ENCODE measurements at regions not wholly inside any gene's neighbourhood (a gene's known extent, or its start where the extent isn't known, plus 50 kb on each side); places are given as distances from the start of the nearest gene placed in this dataset.
A peak's percentile ranks its signal among the peaks of the same experiment; 100 is the strongest.

DNA sequence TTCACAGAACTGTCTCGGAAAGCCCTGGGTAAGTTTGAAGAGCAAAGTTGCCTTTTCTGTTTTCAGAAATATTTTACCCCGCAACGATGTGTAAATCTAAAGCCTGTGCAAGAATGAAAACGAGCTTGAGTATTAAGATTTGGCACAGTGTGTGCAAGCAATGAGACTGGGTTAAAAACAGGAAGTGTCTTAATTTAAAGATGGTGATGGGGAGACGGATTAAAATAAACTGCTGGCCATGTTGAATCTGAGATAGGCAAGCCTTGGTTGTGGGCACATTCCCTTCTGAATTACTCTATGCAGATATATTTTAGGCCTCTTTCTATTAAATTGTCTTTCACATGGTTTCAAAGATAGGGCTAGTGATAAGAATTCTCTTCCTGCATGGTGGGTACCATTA lies 294.2 kb upstream of the DMRT1 start:
- Histone ChIP-seq H3K9me3 (ENCODE audit: low read length) (no peaks in the 10 kb centered on the region), H3K9me2 (ENCODE audit: insufficient read depth, low read length) (no peaks in the 10 kb centered on the region), H3K79me2 (ENCODE audit: insufficient read depth, low read depth, low read length) (peaks cover 4% of the 10 kb centered on the region; the same call in 1 of the 2 replicates), H3K27ac (ENCODE audit: low read depth, low read length, poor library complexity, severe bottlenecking) (peak overlapping the region; percentile 40), H3K4me2 (ENCODE audit: low read length) (peak overlapping the region; percentile 65), H3K36me3 (ENCODE audit: insufficient read depth, low read length) (peaks cover 28% of the 10 kb centered on the region), H4K20me1 (ENCODE audit: insufficient read depth, low read length) (no peaks in the 10 kb centered on the region), H3K4me3 (ENCODE audit: low read depth, low read length, poor library complexity, severe bottlenecking) (peak overlapping the region; percentile 41), H3K4me1 (ENCODE audit: insufficient read depth, low read length, poor library complexity, severe bottlenecking) (peaks cover 25% of the 10 kb centered on the region), H2AFZ (ENCODE audit: low read length) (peak overlapping the region; percentile 59)
- BruUV-seq (replicated peaks), result TSS peak; percentile 23
- intact Hi-C loops (cut with micrococcal nuclease; ENCODE audit: unreplicated experiment), result no loop called here
- ChIA-PET CTCF (ENCODE audit: unreplicated experiment) (interaction anchor here (1.1 kb wide), 1 partner anchor 32 kb away, joined by 3 read pairs; no protein-coding TSS in a partner anchor), POLR2A (interaction anchor here (0.6 to 2.9 kb wide), 3 partner anchors 10 to 231 kb away, joined by 3 to 9 read pairs (median 4); no protein-coding TSS in a partner anchor)
- DNase-seq (ENCODE audit: low spot score), result no peak
- TF ChIP-seq EZH2phosphoT487 (IDR thresholded peaks at IDR 0.05; ENCODE audit: borderline replicate concordance, low read depth, low read length), result no peak
- TF ChIP-seq, protein P1, sequence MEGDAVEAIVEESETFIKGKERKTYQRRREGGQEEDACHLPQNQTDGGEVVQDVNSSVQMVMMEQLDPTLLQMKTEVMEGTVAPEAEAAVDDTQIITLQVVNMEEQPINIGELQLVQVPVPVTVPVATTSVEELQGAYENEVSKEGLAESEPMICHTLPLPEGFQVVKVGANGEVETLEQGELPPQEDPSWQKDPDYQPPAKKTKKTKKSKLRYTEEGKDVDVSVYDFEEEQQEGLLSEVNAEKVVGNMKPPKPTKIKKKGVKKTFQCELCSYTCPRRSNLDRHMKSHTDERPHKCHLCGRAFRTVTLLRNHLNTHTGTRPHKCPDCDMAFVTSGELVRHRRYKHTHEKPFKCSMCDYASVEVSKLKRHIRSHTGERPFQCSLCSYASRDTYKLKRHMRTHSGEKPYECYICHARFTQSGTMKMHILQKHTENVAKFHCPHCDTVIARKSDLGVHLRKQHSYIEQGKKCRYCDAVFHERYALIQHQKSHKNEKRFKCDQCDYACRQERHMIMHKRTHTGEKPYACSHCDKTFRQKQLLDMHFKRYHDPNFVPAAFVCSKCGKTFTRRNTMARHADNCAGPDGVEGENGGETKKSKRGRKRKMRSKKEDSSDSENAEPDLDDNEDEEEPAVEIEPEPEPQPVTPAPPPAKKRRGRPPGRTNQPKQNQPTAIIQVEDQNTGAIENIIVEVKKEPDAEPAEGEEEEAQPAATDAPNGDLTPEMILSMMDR (conservative IDR thresholded peaks at IDR 0.05; ENCODE audit: low read length), result 0 out of 2 replicates have a peak, but pooled peaks have one; percentile 3

DNA sequence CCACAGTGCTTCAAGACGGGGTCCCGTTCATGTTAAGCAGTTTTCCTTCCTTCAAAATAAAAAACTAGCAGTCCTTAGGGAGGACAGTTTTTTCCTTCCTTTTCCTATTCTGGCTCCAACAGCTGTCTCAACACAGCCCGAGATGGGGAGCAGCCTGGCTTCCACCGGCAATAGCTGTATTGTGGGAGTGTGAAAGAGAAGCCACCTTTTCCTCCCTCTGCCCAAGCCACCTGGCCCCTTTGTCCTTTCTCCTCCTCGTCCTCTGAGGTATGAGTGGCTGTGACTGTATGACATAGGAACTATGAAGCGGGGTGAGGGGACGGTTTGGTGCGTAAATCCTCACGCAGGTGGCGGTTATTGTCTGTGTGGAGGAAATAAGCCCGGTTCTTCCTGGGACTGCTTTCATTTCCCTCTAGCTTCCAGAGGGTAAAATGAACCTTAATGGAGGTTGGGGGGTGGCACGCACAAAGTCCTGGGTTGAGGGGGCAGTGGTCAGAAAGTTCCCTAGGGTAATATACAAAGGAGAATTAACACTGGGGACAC lies 292.0 kb upstream of the DMRT1 start:
- Histone ChIP-seq H3K4me2 (ENCODE audit: low read length) (no peak overlapping the region), H3K79me2 (ENCODE audit: insufficient read depth, low read depth, low read length) (peaks cover 4% of the 10 kb centered on the region; the same call in 1 of the 2 replicates), H4K20me1 (ENCODE audit: insufficient read depth, low read length) (no peaks in the 10 kb centered on the region), H3K4me3 (ENCODE audit: low read depth, low read length, poor library complexity, severe bottlenecking) (no peak overlapping the region), H2AFZ (ENCODE audit: low read length) (no peak overlapping the region), H3K4me1 (ENCODE audit: insufficient read depth, low read length, poor library complexity, severe bottlenecking) (peaks cover 25% of the 10 kb centered on the region), H3K9me2 (ENCODE audit: insufficient read depth, low read length) (no peaks in the 10 kb centered on the region), H3K9me3 (ENCODE audit: low read length) (no peaks in the 10 kb centered on the region), H3K27ac (ENCODE audit: low read depth, low read length, poor library complexity, severe bottlenecking) (no peak overlapping the region), H3K36me3 (ENCODE audit: insufficient read depth, low read length) (peaks cover 24% of the 10 kb centered on the region)
- DNase-seq (ENCODE audit: low spot score), result no peak
- no TSS peak for BruUV-seq (replicated peaks)
- CTCF ChIA-PET (ENCODE audit: unreplicated experiment), result no interaction called here
- TF ChIP-seq, protein P1 (conservative IDR thresholded peaks at IDR 0.05; ENCODE audit: low read length), result no peak
- TF ChIP-seq EZH2phosphoT487 (IDR thresholded peaks at IDR 0.05; ENCODE audit: borderline replicate concordance, low read depth, low read length), result no peak
- intact Hi-C loops (cut with micrococcal nuclease; ENCODE audit: unreplicated experiment), result no loop called here
- POLR2A ChIA-PET, result interaction anchor here (1.4 kb wide), 1 partner anchor 13 kb away, joined by 4 read pairs; no protein-coding TSS in a partner anchor

DNA sequence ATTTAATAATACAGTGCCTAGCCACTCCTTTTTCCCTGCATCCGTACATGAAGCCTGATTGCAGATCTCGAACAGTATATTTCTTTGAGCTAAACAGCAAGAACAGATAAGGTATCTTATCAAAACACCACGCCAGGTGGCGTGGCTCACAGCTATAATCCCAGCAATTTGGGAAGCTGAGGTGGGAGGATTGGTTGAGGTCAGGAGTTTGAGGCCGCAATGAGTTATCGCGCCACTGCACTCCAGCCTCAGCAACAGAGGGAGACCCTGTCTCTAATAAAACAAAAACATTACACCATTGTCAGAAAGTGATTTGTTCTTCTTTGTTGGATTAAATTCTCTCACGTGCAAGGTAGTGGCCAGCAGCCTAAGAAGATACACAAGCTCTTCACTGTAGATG lies 291.2 kb upstream of the DMRT1 start:
- Histone ChIP-seq H3K79me2 (ENCODE audit: insufficient read depth, low read depth, low read length) (peaks cover 4% of the 10 kb centered on the region; the same call in 1 of the 2 replicates), H3K36me3 (ENCODE audit: insufficient read depth, low read length) (peaks cover 24% of the 10 kb centered on the region), H2AFZ (ENCODE audit: low read length) (no peak overlapping the region), H3K9me2 (ENCODE audit: insufficient read depth, low read length) (no peaks in the 10 kb centered on the region), H3K4me2 (ENCODE audit: low read length) (no peak overlapping the region), H3K9me3 (ENCODE audit: low read length) (no peaks in the 10 kb centered on the region), H4K20me1 (ENCODE audit: insufficient read depth, low read length) (no peaks in the 10 kb centered on the region), H3K4me3 (ENCODE audit: low read depth, low read length, poor library complexity, severe bottlenecking) (no peak overlapping the region), H3K4me1 (ENCODE audit: insufficient read depth, low read length, poor library complexity, severe bottlenecking) (peaks cover 25% of the 10 kb centered on the region), H3K27ac (ENCODE audit: low read depth, low read length, poor library complexity, severe bottlenecking) (no peak overlapping the region)
- no TSS peak for BruUV-seq (replicated peaks)
- ChIA-PET CTCF (ENCODE audit: unreplicated experiment) (no interaction called here), POLR2A (interaction anchor here (0.6 to 1.4 kb wide), 3 partner anchors 13 to 57 kb away, joined by 3 to 9 read pairs (median 4); no protein-coding TSS in a partner anchor)
- TF ChIP-seq, protein P1 (conservative IDR thresholded peaks at IDR 0.05; ENCODE audit: low read length), result no peak
- no peak for TF ChIP-seq EZH2phosphoT487 (IDR thresholded peaks at IDR 0.05; ENCODE audit: borderline replicate concordance, low read depth, low read length)
- DNase-seq (ENCODE audit: low spot score), result no peak
- intact Hi-C loops (cut with micrococcal nuclease; ENCODE audit: unreplicated experiment), result no loop called here

Data from OCI-LY7 (cell line).